H7 (cell line): ENCODE measurements at regions not wholly inside any gene's neighbourhood (a gene's known extent, or its start where the extent isn't known, plus 50 kb on each side); places are given as distances from the start of the nearest gene placed in this dataset.
A peak's percentile ranks its signal among the peaks of the same experiment; 100 is the strongest.
"Not testable (repeated sequence)": the region's sequence is repeated elsewhere in the genome, so short reads cannot be mapped to it uniquely, and the experiment has no call there.

ENCODE experiments used
- DNase-seq: peaks from one replicate; pipeline ENCODE4 v3.0.0; 2012
- H3K27me3 ChIP-seq: 2 replicates; pipeline ENCODE4 v1.6.0; 2011; ENCODE audit warnings: mild to moderate bottlenecking, low read length; ENCODE audit not compliant: control insufficient read depth, insufficient read depth
- H3K36me3 ChIP-seq: replicated peaks from 2 replicates; pipeline ENCODE4 v1.5.1; 2011; ENCODE audit warnings: low read length; ENCODE audit not compliant: control insufficient read depth, insufficient read depth
- H3K4me3 ChIP-seq: 2 replicates; pipeline ENCODE4 v1.5.1; 2011; ENCODE audit warnings: low read depth, mild to moderate bottlenecking, control low read depth, low read length, moderate library complexity; ENCODE audit not compliant: insufficient read depth

GRCh38 chr11:100409267-100409666 is 277.8 kb upstream of the ARHGAP42 start:
- H3K4me3 ChIP-seq, DNase-seq, H3K27me3 ChIP-seq, H3K36me3 ChIP-seq: not testable (repeated sequence)

- no peak overlapping the region for H3K4me3 ChIP-seq
- no peaks in the 10 kb centered on the region for H3K36me3 ChIP-seq
- no peak for DNase-seq
- no peaks in the 10 kb centered on the region for H3K27me3 ChIP-seq
Observed at GRCh38 chr11:100419518-100419917, 267.6 kb upstream of the ARHGAP42 start.

GRCh38 chr11:100434821-100435641 is 252.1 kb upstream of the ARHGAP42 start:
- H3K4me3 ChIP-seq, result no peak overlapping the region
- H3K27me3 ChIP-seq, result no peaks in the 10 kb centered on the region
- DNase-seq, result no peak
- H3K36me3 ChIP-seq, result no peaks in the 10 kb centered on the region

GRCh38 chr11:100438376-100438775 is 248.7 kb upstream of the ARHGAP42 start:
- Histone ChIP-seq H3K27me3 (no peaks in the 10 kb centered on the region), H3K4me3 (no peak overlapping the region)
- DNase-seq, result no peak

GRCh38 chr11:100441086-100441485 is 246.0 kb upstream of the ARHGAP42 start:
- no peak for DNase-seq
- Histone ChIP-seq H3K4me3 (no peak overlapping the region), H3K27me3 (no peaks in the 10 kb centered on the region), H3K36me3 (no peaks in the 10 kb centered on the region)

More at GRCh38 chr11:100438376-100438775, 248.7 kb upstream of the ARHGAP42 start:
- H3K36me3 ChIP-seq, result no peaks in the 10 kb centered on the region

GRCh38 chr11:100442017-100442416 is 245.1 kb upstream of the ARHGAP42 start:
- Histone ChIP-seq H3K4me3 (no peak overlapping the region), H3K27me3 (no peaks in the 10 kb centered on the region), H3K36me3 (no peaks in the 10 kb centered on the region)
- DNase-seq, result no peak

- Histone ChIP-seq H3K4me3 (no peak overlapping the region), H3K36me3 (no peaks in the 10 kb centered on the region), H3K27me3 (no peaks in the 10 kb centered on the region)
- peak; percentile 12 for DNase-seq
Observed at GRCh38 chr11:100445231-100445735, 241.8 kb upstream of the ARHGAP42 start.

- H3K27me3 ChIP-seq, H3K36me3 ChIP-seq, H3K4me3 ChIP-seq, DNase-seq: not testable (repeated sequence)
Observed at GRCh38 chr11:100451801-100452460, 235.2 kb upstream of the ARHGAP42 start.

GRCh38 chr11:100459811-100460210 is 227.3 kb upstream of the ARHGAP42 start:
- Histone ChIP-seq H3K36me3 (no peaks in the 10 kb centered on the region), H3K27me3 (no peaks in the 10 kb centered on the region), H3K4me3 (no peak overlapping the region)
- DNase-seq, result no peak

GRCh38 chr11:100460426-100460825 is 226.7 kb upstream of the ARHGAP42 start:
- Histone ChIP-seq H3K36me3 (no peaks in the 10 kb centered on the region), H3K27me3 (no peaks in the 10 kb centered on the region), H3K4me3 (no peak overlapping the region)
- no peak for DNase-seq

GRCh38 chr11:100467821-100468508 is 219.1 kb upstream of the ARHGAP42 start:
- Histone ChIP-seq H3K4me3 (no peak overlapping the region), H3K27me3 (no peaks in the 10 kb centered on the region; the same call in 1 of the 2 replicates), H3K36me3 (no peaks in the 10 kb centered on the region)
- no peak for DNase-seq

GRCh38 chr11:100469835-100470234 is 217.3 kb upstream of the ARHGAP42 start:
- no peak overlapping the region for H3K4me3 ChIP-seq
- no peaks in the 10 kb centered on the region; the same call in 1 of the 2 replicates for H3K27me3 ChIP-seq

GRCh38 chr11:100472727-100473389 is 214.2 kb upstream of the ARHGAP42 start:
- Histone ChIP-seq H3K36me3 (no peaks in the 10 kb centered on the region), H3K4me3 (no peak overlapping the region), H3K27me3 (no peaks in the 10 kb centered on the region; the same call in 1 of the 2 replicates)
- no peak for DNase-seq

More at GRCh38 chr11:100469835-100470234, 217.3 kb upstream of the ARHGAP42 start:
- no peaks in the 10 kb centered on the region for H3K36me3 ChIP-seq
- no peak for DNase-seq

GRCh38 chr11:100473390-100473740 is 213.7 kb upstream of the ARHGAP42 start:
- H3K36me3 ChIP-seq, result no peaks in the 10 kb centered on the region
- no peaks in the 10 kb centered on the region; the same call in 1 of the 2 replicates for H3K27me3 ChIP-seq
- no peak for DNase-seq
- H3K4me3 ChIP-seq, result no peak overlapping the region
